D721Med (cell line): ENCODE measurements at regions not wholly inside any gene's neighbourhood (a gene's known extent, or its start where the extent isn't known, plus 50 kb on each side); places are given as distances from the start of the nearest gene placed in this dataset.

ENCODE experiments used
- DNase-seq: peaks from one replicate; pipeline ENCODE4 v3.0.0; 2011; ENCODE audit warnings: low spot score; ENCODE audit not compliant: insufficient read length
- FAIRE-seq: peaks from 2 replicates; lab custom pipeline; 2011; peaks lifted over from hg19 to GRCh38; lab: Jason Lieb, UNC
- CTCF ChIP-seq: IDR thresholded peaks from 2 replicates; pipeline ENCODE4 v1.5.1; 2012; ENCODE audit warnings: mild to moderate bottlenecking, control low read depth; ENCODE audit not compliant: insufficient read depth; ENCODE audit errors: missing control alignments

DNA sequence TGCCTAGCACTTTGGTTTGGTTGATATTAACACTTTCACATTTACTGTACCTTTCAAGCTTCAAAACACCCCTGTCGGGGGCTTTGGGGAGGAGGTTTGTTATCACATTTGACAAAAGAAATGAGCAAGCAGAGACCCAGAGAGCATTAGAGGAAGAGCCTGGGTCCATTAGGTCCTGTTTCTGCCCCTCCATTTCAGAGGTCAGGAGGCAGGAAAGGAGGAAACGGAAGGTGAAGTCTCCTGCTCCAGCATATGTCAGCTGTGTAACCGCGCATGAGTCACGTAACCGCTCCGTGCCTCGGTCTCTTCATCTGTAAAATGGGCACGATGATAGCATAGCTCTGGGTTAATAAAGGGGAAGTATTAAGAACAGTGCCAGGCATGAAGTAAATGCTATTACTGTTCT is 201.9 kb upstream of the BCOR start:
- TF ChIP-seq CTCF, result no peak
- FAIRE-seq (no peak), DNase-seq (no peak)

DNA sequence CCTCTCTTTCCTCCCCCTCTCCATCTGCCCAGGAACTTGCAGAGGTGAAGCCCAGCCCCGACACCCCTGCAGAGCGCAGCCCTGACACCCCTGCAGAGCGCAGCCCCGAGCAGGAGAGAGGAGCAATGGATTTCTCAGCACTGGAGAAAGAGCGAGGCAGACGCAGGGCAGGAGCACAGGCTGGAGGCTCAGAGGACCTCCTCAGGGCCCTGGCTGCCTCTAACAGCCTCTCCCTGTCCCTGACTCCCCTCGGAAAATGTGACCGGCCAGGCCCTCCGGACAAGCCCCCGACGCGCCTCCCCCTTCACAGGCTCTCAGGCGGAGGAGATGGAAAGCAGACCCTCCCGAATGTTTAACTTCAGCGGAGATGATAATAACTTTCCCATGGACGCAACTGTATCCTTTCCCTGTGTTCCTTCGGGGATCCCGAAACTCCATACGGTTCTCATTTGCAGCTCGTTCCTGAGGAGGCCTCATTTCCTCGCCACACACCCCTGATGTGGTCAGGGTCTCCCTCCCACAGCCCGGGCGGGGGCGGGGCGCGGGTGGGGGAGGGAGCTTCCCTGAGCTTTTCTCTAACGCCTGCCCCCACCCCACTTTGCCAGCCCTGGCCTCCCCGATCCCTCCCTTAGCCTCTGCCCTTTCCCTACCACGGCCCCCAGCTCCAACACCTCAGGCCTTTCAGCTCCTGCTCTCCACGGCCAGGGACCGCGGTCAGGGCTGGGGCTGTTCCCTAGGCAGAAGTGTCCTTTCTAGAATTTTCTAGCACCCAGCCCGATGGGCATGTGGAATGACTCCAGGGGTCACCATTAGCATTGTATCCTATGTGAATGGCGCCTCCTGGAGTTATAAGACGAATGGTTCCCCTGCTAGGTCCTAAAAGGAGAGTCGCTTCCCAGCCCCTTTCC is 201.1 kb upstream of the BCOR start:
- peak; percentile 23 for TF ChIP-seq CTCF
- no peak for DNase-seq
- FAIRE-seq, result no peak

DNA sequence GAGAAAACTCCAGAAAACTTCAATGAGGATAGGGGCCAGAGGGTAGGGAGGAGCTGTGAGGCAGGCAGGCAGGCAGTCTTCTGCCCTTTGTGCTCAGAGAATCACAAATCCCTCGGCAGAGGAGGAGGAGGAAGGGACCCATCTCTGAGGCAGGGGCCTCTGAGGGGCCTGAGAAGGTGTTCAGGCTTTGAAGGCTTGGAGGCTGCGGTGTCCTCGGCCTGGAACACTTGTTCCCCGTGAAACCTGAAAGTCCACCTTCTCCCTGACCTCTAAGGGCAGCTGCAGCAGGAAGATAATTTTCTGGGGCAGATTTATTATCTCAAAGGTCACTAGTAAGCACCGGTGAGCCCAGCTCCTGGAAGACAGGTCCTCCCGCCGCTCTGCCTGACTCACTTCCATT is 200.3 kb upstream of the BCOR start:
- FAIRE-seq (no peak), DNase-seq (no peak)
- TF ChIP-seq CTCF, result no peak

DNA sequence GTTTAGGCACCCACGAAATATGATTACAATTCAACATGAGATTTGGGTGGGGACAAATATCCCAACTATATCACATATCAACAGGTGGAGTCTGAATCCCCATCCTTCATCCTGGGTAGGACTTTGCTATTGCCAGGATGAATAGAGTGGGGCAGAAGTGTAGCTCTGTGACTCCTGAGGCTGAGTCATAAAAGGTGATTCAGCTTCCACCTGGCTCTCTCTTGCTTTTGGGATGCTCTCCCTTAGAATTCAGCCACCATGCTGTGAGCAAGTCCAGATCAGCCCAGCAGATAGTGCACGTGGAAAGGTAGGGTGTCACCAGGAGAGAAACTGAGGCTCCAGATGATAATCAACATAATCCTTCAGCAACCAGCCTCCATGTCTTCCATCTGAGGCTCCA is 193.8 kb upstream of the BCOR start:
- DNase-seq (no peak), FAIRE-seq (no peak)
- TF ChIP-seq CTCF, result no peak

GRCh38 chrX:40290517-40290916 is 192.8 kb upstream of the BCOR start:
- DNase-seq, result no peak
- no peak for TF ChIP-seq CTCF
- FAIRE-seq, result no peak

GRCh38 chrX:40285876-40286275 is 188.1 kb upstream of the BCOR start:
- no peak for FAIRE-seq
- TF ChIP-seq CTCF, result no peak

GRCh38 chrX:40284852-40285251 is 187.1 kb upstream of the BCOR start:
- TF ChIP-seq CTCF, result no peak
- no peak for FAIRE-seq
- DNase-seq, result no peak

More at GRCh38 chrX:40285876-40286275, 188.1 kb upstream of the BCOR start:
- no peak for DNase-seq
